Type B pancreatic cell (in vitro differentiated cells): ENCODE measurements at regions not wholly inside any gene's neighbourhood (a gene's known extent, or its start where the extent isn't known, plus 50 kb on each side); places are given as distances from the start of the nearest gene placed in this dataset.

Experiments
- DNase-seq: peaks from one replicate; pipeline ENCODE4 v3.0.0; 2021; ENCODE audit warnings: mixed read lengths; ENCODE audit not compliant: unreplicated experiment; ENCODE audit errors: extremely low spot score
- H3K27ac Mint-ChIP-seq: 2 replicates; pipeline ENCODE4 v1.8.0; 2021; ENCODE audit warnings: mild to moderate bottlenecking, mixed read lengths
- H3K27me3 Mint-ChIP-seq: 2 replicates; pipeline ENCODE4 v1.8.0; 2021; ENCODE audit warnings: mixed read lengths
- H3K36me3 Mint-ChIP-seq: 2 replicates; pipeline ENCODE4 v1.8.0; 2021; ENCODE audit warnings: mixed read lengths
- H3K4me1 Mint-ChIP-seq: one replicate; pipeline ENCODE4 v1.8.0; 2021; ENCODE audit warnings: mixed read lengths; ENCODE audit not compliant: unreplicated experiment
- H3K4me3 Mint-ChIP-seq: 2 replicates; pipeline ENCODE4 v1.8.0; 2021; ENCODE audit warnings: mild to moderate bottlenecking, mixed read lengths
- H3K9me3 Mint-ChIP-seq: 2 replicates; pipeline ENCODE4 v1.8.0; 2021; ENCODE audit warnings: mixed read lengths
- TF ChIP-seq, protein P1 (sequence below): fragments of 200-600 bp; sonication (generic); conservative IDR thresholded peaks from 2 replicates; pipeline ENCODE4 v1.5.0; 2021; ENCODE audit warnings: antibody characterized with exemption, mild to moderate bottlenecking

DNA sequence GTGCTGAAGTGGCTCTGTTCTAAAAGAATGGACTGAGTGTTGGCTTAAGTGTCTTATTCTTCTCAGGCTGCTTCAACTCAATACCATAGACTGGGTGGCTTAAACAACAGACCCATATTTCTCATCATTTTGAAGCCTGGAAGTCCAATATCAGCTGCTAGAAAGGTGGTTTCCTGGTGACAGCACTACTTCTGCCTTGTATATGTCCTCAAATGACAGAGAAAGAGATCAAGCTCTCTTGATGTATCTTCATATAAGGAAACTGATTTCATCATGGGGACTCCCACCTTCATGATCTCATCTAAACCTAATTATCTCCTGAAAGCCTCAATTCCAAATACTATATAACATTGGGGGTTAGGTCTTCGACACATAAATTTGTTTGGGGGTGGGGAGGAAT lies 449.7 kb upstream of the DSEL start:
- DNase-seq: no peak
- Mint-ChIP-seq H3K27me3 (no peaks in the 10 kb centered on the region), H3K4me1 (no peaks in the 10 kb centered on the region), H3K4me3 (no peak overlapping the region), H3K27ac (no peak overlapping the region), H3K36me3 (no peaks in the 10 kb centered on the region), H3K9me3 (no peaks in the 10 kb centered on the region)
- TF ChIP-seq, protein P1, sequence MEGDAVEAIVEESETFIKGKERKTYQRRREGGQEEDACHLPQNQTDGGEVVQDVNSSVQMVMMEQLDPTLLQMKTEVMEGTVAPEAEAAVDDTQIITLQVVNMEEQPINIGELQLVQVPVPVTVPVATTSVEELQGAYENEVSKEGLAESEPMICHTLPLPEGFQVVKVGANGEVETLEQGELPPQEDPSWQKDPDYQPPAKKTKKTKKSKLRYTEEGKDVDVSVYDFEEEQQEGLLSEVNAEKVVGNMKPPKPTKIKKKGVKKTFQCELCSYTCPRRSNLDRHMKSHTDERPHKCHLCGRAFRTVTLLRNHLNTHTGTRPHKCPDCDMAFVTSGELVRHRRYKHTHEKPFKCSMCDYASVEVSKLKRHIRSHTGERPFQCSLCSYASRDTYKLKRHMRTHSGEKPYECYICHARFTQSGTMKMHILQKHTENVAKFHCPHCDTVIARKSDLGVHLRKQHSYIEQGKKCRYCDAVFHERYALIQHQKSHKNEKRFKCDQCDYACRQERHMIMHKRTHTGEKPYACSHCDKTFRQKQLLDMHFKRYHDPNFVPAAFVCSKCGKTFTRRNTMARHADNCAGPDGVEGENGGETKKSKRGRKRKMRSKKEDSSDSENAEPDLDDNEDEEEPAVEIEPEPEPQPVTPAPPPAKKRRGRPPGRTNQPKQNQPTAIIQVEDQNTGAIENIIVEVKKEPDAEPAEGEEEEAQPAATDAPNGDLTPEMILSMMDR: no peak

DNA sequence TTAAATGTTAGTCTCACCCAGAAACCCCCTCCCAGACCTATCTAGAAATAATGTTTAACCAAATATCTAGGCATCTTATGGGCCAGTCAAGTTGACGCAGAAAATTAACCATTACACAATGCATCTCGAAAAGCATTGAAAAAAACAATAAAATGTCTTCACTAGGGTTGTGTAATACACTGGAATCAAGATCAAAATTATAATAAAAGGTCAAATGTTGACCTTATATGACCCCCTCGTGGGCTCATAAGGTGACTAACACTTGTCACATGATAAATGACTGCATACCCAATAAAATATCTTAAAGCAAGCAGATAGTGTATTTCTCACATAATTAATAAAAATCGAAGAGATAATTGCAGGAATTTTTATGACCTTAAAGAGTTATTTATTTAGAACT lies 447.9 kb upstream of the DSEL start:
- no peak overlapping the region for H3K4me3 Mint-ChIP-seq
- H3K27ac Mint-ChIP-seq: no peak overlapping the region
- TF ChIP-seq, protein P1: no peak
- no peaks in the 10 kb centered on the region for H3K27me3 Mint-ChIP-seq
- DNase-seq: no peak
- H3K9me3 Mint-ChIP-seq: no peaks in the 10 kb centered on the region
- H3K4me1 Mint-ChIP-seq: no peaks in the 10 kb centered on the region
- H3K36me3 Mint-ChIP-seq: no peaks in the 10 kb centered on the region

DNA sequence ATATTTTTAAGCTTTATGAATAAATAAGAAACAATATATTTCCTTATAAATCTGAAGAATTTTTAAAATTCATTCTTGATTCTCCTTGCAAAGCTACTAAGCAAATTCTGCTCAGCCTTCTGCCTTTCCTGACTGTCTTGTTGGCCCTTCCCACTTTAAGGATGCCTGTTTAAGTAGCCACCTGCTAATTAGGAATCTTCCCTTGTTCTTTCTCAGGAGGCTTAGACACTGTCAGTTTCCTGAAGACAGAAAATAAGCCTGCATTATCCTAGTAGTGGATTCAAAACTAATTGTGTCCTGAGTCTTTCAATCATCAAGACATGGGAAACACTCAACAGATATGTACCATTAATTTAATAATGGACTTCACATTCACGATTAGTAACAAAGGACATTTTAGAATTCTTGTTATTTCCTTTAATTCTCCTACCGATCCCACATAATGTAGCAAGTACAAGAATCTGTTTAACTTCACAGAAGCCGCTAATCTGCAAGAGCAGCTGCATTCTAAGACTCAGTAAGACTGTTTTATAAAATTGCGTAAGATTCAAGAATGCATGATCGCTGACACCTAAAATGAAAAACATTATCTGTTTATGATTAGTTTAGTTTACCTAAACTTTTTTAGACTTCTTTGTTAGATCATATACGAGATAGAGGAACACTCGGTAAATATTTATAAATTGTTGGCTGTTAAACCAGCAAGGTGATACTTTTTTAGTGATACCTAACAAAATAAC lies 445.4 kb upstream of the DSEL start:
- H3K9me3 Mint-ChIP-seq: no peaks in the 10 kb centered on the region
- no peaks in the 10 kb centered on the region for H3K36me3 Mint-ChIP-seq
- no peak for DNase-seq
- no peak overlapping the region for H3K4me3 Mint-ChIP-seq
- no peak overlapping the region for H3K27ac Mint-ChIP-seq
- no peaks in the 10 kb centered on the region for H3K4me1 Mint-ChIP-seq
- H3K27me3 Mint-ChIP-seq: peaks cover 2% of the 10 kb centered on the region
- TF ChIP-seq, protein P1: no peak

DNA sequence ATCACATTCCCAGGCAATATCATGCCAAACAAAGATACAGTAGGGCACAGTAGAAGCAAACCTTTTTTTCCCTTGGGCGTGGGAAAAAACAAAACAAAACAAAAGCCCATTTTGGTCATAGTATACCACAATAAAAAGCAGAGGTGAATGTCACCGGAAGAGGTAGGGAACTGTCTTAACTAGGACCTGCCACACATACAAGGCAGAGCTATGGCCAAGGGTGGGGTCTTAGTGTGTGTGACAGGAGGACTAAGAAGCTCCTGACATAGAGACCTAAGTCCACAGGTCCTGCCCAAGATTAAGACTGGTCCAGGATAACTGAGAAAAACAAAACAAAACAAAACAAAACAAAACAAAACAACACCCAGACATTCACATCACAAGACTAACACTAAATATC lies 441.2 kb upstream of the DSEL start:
- no peak for DNase-seq
- Mint-ChIP-seq H3K4me1 (no peaks in the 10 kb centered on the region), H3K27ac (no peak overlapping the region), H3K9me3 (no peaks in the 10 kb centered on the region), H3K36me3 (no peaks in the 10 kb centered on the region), H3K27me3 (peaks cover 5% of the 10 kb centered on the region), H3K4me3 (no peak overlapping the region)
- TF ChIP-seq, protein P1: no peak

DNA sequence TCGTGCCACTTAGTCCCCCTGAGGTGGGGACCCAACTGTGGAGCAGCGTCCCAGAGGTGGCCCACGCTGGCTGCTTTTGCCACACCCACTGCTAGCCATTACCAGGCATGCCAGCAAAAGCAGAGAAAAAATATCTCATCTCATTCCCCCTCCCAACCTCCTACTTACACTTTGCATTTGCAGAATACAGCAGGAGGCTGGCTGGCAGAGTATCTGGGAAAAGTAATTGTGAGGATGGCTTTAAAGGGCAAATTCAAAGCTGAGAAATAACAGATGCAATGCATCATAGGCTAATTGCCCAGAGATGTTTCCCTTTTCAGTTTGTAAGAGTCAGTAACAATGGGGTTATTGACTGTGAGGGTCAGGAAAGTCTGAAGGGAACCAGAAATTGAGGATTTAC lies 438.1 kb upstream of the DSEL start:
- H3K27ac Mint-ChIP-seq: no peak overlapping the region
- no peaks in the 10 kb centered on the region for H3K36me3 Mint-ChIP-seq
- no peak for DNase-seq
- no peak overlapping the region for H3K4me3 Mint-ChIP-seq
- no peaks in the 10 kb centered on the region for H3K4me1 Mint-ChIP-seq
- H3K9me3 Mint-ChIP-seq: no peaks in the 10 kb centered on the region
- H3K27me3 Mint-ChIP-seq: peaks cover 5% of the 10 kb centered on the region
- TF ChIP-seq, protein P1: no peak
